ENCODE measurements at regions not wholly inside any gene's neighbourhood (a gene's known extent, or its start where the extent isn't known, plus 50 kb on each side); places are given as distances from the start of the nearest gene placed in this dataset.
A peak's percentile ranks its signal among the peaks of the same experiment; 100 is the strongest.

GRCh38 chr11:33455867-33456463 is 198.8 kb downstream of the HIPK3 start:
- 54 to 57% methylated on average over 4 of the region's 4 CpGs for WGBS, 2 experiments (ENCODE audit: low coverage in 1 of 2, low lambda C conversion rate in 2 of 2, missing lambda C conversion rate in 2 of 2)
- no peak overlapping the region for H2AFZ ChIP-seq
- no peaks in the 10 kb centered on the region for H3K9me3 ChIP-seq (ENCODE audit: low read depth)
- no peak for DNase-seq
- H3K9me2 ChIP-seq (ENCODE audit: insufficient read depth): no peaks in the 10 kb centered on the region
- H3K27ac ChIP-seq: no peak overlapping the region
- H3K9ac ChIP-seq: no peak overlapping the region
- no peaks in the 10 kb centered on the region for H3K27me3 ChIP-seq (replicated peaks; ENCODE audit: insufficient read depth)
- H3K4me1 ChIP-seq (ENCODE audit: insufficient read depth): peaks cover 25% of the 10 kb centered on the region
- peaks cover 17% of the 10 kb centered on the region for H3F3A ChIP-seq (ENCODE audit: insufficient read depth)
- H3K79me2 ChIP-seq (ENCODE audit: insufficient read depth): peaks cover 90% of the 10 kb centered on the region
- in situ Hi-C loops (cut with MboI): no loop called here
- no peaks in the 10 kb centered on the region for H4K20me1 ChIP-seq (ENCODE audit: insufficient read depth)
- no peaks in the 10 kb centered on the region for H3K36me3 ChIP-seq (ENCODE audit: low read depth)
- TF ChIP-seq EZH2phosphoT487 (IDR thresholded peaks at IDR 0.05; ENCODE audit: insufficient read depth, low read depth) (no peak), EZH2 (IDR thresholded peaks at IDR 0.05; ENCODE audit: insufficient read depth, poor library complexity, severe bottlenecking) (no peak)
- H3K4me2 ChIP-seq (ENCODE audit: unreplicated experiment): no peak overlapping the region
- H3K4me3 ChIP-seq: no peak overlapping the region

DNA sequence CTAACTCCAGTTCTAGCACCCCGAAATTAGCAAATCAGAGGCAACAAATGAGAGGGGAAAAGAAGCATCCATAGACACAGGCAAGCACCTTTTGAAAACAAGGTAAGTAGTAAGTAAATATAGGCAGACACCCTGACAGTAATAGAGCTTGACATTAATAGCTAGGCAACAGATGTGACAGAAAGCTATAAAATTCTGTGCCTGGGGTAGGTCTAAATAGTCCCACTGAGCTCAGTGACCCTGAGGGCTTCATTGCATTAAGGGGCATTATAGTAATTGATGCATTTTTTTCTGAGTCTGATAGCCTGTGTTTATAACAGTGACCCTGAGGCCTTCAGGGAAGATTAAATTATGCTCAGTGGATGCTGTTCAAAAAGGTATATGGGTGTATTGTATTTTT is 197.1 kb downstream of the HIPK3 start:
- Histone ChIP-seq H3K27me3 (replicated peaks; ENCODE audit: insufficient read depth) (no peaks in the 10 kb centered on the region), H3F3A (ENCODE audit: insufficient read depth) (peaks cover 24% of the 10 kb centered on the region), H3K9ac (no peak overlapping the region), H3K27ac (peak overlapping the region; percentile 66), H3K36me3 (ENCODE audit: low read depth) (no peaks in the 10 kb centered on the region), H3K4me3 (no peak overlapping the region), H3K4me1 (ENCODE audit: insufficient read depth) (peaks cover 36% of the 10 kb centered on the region), H2AFZ (no peak overlapping the region), H3K9me3 (ENCODE audit: low read depth) (no peaks in the 10 kb centered on the region), H3K79me2 (ENCODE audit: insufficient read depth) (peaks cover 93% of the 10 kb centered on the region), H3K9me2 (ENCODE audit: insufficient read depth) (no peaks in the 10 kb centered on the region), H3K4me2 (ENCODE audit: unreplicated experiment) (no peak overlapping the region), H4K20me1 (ENCODE audit: insufficient read depth) (no peaks in the 10 kb centered on the region)
- WGBS, 2 experiments (ENCODE audit: low coverage in 1 of 2, low lambda C conversion rate in 2 of 2, missing lambda C conversion rate in 2 of 2): 36 to 41% methylated on average over 1 of the region's 1 CpG
- TF ChIP-seq EZH2 (IDR thresholded peaks at IDR 0.05; ENCODE audit: insufficient read depth, poor library complexity, severe bottlenecking): no peak
- no peak for TF ChIP-seq EZH2phosphoT487 (IDR thresholded peaks at IDR 0.05; ENCODE audit: insufficient read depth, low read depth)
- DNase-seq: no peak
- in situ Hi-C loops (cut with MboI): no loop called here

DNA sequence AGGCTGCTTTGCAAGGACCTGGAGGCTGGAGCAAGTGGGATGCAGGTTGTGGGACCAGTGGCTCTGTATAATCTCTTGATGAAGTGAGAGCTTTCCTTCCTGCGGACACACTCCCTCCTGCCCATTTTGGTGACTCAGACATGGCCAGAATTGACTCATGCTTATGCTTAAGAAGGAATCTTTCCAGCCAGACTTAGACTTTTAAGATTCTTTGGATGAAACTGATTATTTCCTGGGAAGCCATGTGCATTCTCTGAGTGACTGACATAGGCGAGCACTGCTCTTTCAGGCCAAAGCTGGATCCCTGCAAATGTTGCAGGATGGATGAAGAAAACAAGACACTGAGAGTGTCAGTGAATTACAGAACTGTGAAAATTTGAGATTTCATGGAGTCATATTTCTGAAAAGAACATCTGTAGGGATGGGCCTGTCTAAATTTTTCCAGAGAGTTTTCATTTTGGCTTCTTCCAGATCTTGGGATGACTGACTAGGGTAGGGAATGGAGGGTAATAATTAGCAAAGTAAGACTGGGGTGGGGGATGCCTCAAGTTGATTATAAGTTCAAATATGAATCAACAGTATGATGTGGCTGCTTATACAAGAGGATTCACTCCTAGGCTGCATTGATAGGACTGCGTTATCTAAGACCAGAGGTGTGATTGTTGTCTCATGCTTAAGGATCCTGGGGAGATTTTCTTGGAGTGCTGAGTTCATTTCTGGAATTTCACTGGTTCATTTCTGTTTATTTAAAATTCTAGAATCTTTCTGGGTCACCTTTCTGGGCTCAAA is 195.8 kb downstream of the HIPK3 start:
- Histone ChIP-seq H3K4me3 (0 out of 2 replicates have a peak overlapping the region, but pooled peaks have one; percentile 28), H3K79me2 (ENCODE audit: insufficient read depth) (peaks cover 93% of the 10 kb centered on the region), H3K36me3 (ENCODE audit: low read depth) (no peaks in the 10 kb centered on the region), H3K9me3 (ENCODE audit: low read depth) (no peaks in the 10 kb centered on the region), H3K27ac (peak overlapping the region; percentile 66), H3K9me2 (ENCODE audit: insufficient read depth) (no peaks in the 10 kb centered on the region), H3K27me3 (replicated peaks; ENCODE audit: insufficient read depth) (no peaks in the 10 kb centered on the region), H2AFZ (no peak overlapping the region), H3K4me1 (ENCODE audit: insufficient read depth) (peaks cover 47% of the 10 kb centered on the region), H3K9ac (peak overlapping the region; percentile 28; the same call in 1 of the 2 replicates), H4K20me1 (ENCODE audit: insufficient read depth) (no peaks in the 10 kb centered on the region), H3K4me2 (ENCODE audit: unreplicated experiment) (peak overlapping the region; percentile 49), H3F3A (ENCODE audit: insufficient read depth) (peaks cover 35% of the 10 kb centered on the region)
- TF ChIP-seq EZH2phosphoT487 (IDR thresholded peaks at IDR 0.05; ENCODE audit: insufficient read depth, low read depth) (no peak), EZH2 (IDR thresholded peaks at IDR 0.05; ENCODE audit: insufficient read depth, poor library complexity, severe bottlenecking) (no peak)
- DNase-seq: peak; percentile 96
- WGBS, 2 experiments (ENCODE audit: low coverage in 1 of 2, low lambda C conversion rate in 2 of 2, missing lambda C conversion rate in 2 of 2): 19 to 20% methylated on average over 3 of the region's 3 CpGs
- in situ Hi-C loops (cut with MboI): no loop called here

DNA sequence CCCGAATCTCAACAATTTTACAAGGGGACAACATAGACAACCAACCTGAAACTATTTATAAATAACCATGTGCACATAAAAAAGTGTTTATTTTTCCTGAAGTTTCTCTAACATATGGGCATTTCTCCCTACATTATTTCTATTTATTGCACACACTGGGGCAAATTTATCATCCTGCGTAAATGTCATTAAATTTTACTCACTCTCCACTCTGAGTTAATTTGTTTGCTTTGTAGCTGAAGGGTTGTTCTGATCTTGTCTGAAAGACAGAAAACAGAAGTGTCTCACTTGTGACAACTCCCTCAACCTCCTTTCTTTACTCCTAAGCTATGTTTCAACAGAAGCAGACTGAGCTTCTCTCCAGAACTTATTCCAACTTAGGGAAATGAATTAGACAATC is 194.2 kb downstream of the HIPK3 start:
- Histone ChIP-seq H2AFZ (no peak overlapping the region), H3K9ac (no peak overlapping the region), H3K9me2 (ENCODE audit: insufficient read depth) (no peaks in the 10 kb centered on the region), H3F3A (ENCODE audit: insufficient read depth) (peaks cover 44% of the 10 kb centered on the region), H3K4me3 (no peak overlapping the region), H3K79me2 (ENCODE audit: insufficient read depth) (peaks cover 90% of the 10 kb centered on the region), H4K20me1 (ENCODE audit: insufficient read depth) (no peaks in the 10 kb centered on the region), H3K27ac (no peak overlapping the region), H3K4me1 (ENCODE audit: insufficient read depth) (peaks cover 55% of the 10 kb centered on the region), H3K36me3 (ENCODE audit: low read depth) (no peaks in the 10 kb centered on the region), H3K27me3 (replicated peaks; ENCODE audit: insufficient read depth) (no peaks in the 10 kb centered on the region), H3K4me2 (ENCODE audit: unreplicated experiment) (no peak overlapping the region), H3K9me3 (ENCODE audit: low read depth) (no peaks in the 10 kb centered on the region)
- DNase-seq: no peak
- in situ Hi-C loops (cut with MboI): no loop called here
- TF ChIP-seq EZH2phosphoT487 (IDR thresholded peaks at IDR 0.05; ENCODE audit: insufficient read depth, low read depth) (no peak), EZH2 (IDR thresholded peaks at IDR 0.05; ENCODE audit: insufficient read depth, poor library complexity, severe bottlenecking) (no peak)
- WGBS, 2 experiments (ENCODE audit: low coverage in 1 of 2, low lambda C conversion rate in 2 of 2, missing lambda C conversion rate in 2 of 2): 100% methylated on average over 2 of the region's 2 CpGs

Data from GM23248 (cell line).